DMS 273 treated with DMSO at 0.1 percent for 48 hours (cell line): ENCODE measurements at regions not wholly inside any gene's neighbourhood (a gene's known extent, or its start where the extent isn't known, plus 50 kb on each side); places are given as distances from the start of the nearest gene placed in this dataset.

ENCODE experiments used
- DNase-seq: peaks from one replicate; lab custom pipeline; 2025; lab: John Stamatoyannopoulos, UW

DNA sequence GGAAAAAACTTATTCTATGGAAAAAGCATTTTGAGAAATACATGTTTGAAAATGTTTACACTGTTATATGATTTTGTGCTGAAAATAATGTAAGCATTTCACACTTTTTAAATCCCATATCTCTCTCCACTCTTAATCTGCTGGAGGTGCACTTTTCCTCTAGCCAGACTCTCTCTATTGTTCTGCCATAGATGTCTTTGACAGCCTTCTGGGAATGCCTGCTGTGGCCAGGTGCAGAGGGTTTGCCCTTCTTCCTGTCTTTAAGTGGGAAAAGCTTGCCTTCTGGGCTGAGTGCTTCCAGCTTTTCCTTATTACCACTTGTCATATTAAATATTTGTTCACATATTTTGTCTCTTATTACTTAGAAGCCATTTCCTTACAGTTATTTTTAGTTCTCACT is 60.1 kb upstream of the PPM1H start:
- DNase-seq, result no peak

GRCh38 chr12:62986844-62987243 is 51.9 kb upstream of the PPM1H start:
- DNase-seq, result no peak
